GM20431 (cell line): ENCODE measurements at regions not wholly inside any gene's neighbourhood (a gene's known extent, or its start where the extent isn't known, plus 50 kb on each side); places are given as distances from the start of the nearest gene placed in this dataset.
"Not testable (repeated sequence)": the region's sequence is repeated elsewhere in the genome, so short reads cannot be mapped to it uniquely, and the experiment has no call there.

ENCODE experiments used
- in situ Hi-C: fragments of 300-500 bp; cut with MseI, MboI; formaldehyde crosslinking; loops from one replicate; pipeline ENCODE4 v1.15.0; 2020; ENCODE audit warnings: low sequenced_read_pairs; ENCODE audit not compliant: unreplicated experiment

- in situ Hi-C loops: no loop called here
These were observed 484.2 kb downstream of the ZNF536 start for GRCh38 chr19:30856376-30856775.

- in situ Hi-C loops: no loop called here
These were observed 483.3 kb downstream of the ZNF536 start for GRCh38 chr19:30855442-30855841.

- in situ Hi-C loops: no loop called here
These were observed 482.5 kb downstream of the ZNF536 start for GRCh38 chr19:30854661-30855060.

GRCh38 chr19:30854207-30854606, 482.0 kb downstream of the ZNF536 start:
- in situ Hi-C loops: no loop called here

GRCh38 chr19:30853036-30853435, 480.9 kb downstream of the ZNF536 start:
- in situ Hi-C loops: no loop called here

GRCh38 chr19:30852168-30852567, 480.0 kb downstream of the ZNF536 start:
- in situ Hi-C loops: no loop called here

GRCh38 chr19:30851646-30852045, 479.5 kb downstream of the ZNF536 start:
- in situ Hi-C loops: no loop called here

GRCh38 chr19:30848636-30849425, 476.6 kb downstream of the ZNF536 start:
- in situ Hi-C loops: no loop called here

GRCh38 chr19:30846102-30846501, 473.9 kb downstream of the ZNF536 start:
- in situ Hi-C loops: no loop called here

GRCh38 chr19:30842926-30843325, 470.7 kb downstream of the ZNF536 start:
- in situ Hi-C loops: no loop called here

GRCh38 chr19:30841934-30842333, 469.8 kb downstream of the ZNF536 start:
- in situ Hi-C loops: no loop called here

GRCh38 chr19:30830875-30831274, 458.7 kb downstream of the ZNF536 start:
- in situ Hi-C loops: no loop called here

GRCh38 chr19:30825505-30825904, 453.3 kb downstream of the ZNF536 start:
- in situ Hi-C loops: not testable (repeated sequence)

- in situ Hi-C loops: no loop called here
These were observed 452.6 kb downstream of the ZNF536 start for GRCh38 chr19:30824809-30825208.

- in situ Hi-C loops: no loop called here
These were observed 445.9 kb downstream of the ZNF536 start for GRCh38 chr19:30817965-30818567.

GRCh38 chr19:30817197-30817596, 445.0 kb downstream of the ZNF536 start:
- in situ Hi-C loops: no loop called here

GRCh38 chr19:30815889-30816580, 443.9 kb downstream of the ZNF536 start:
- in situ Hi-C loops: no loop called here

GRCh38 chr19:30812099-30812678, 440.0 kb downstream of the ZNF536 start:
- in situ Hi-C loops: no loop called here

GRCh38 chr19:30811397-30812098, 439.4 kb downstream of the ZNF536 start:
- in situ Hi-C loops: no loop called here

- in situ Hi-C loops: no loop called here
These were observed 438.5 kb downstream of the ZNF536 start for GRCh38 chr19:30810726-30811125.
